Karpas-422 (cell line): ENCODE measurements at regions not wholly inside any gene's neighbourhood (a gene's known extent, or its start where the extent isn't known, plus 50 kb on each side); places are given as distances from the start of the nearest gene placed in this dataset.

Experiments used
- DNase-seq: peaks from one replicate; pipeline ENCODE4 v3.0.0-alpha.2; 2015
- H2AFZ ChIP-seq: fragments of 200-600 bp; sonication (generic); 2 replicates; pipeline ENCODE4 v1.6.1; 2014; ENCODE audit warnings: antibody characterized with exemption, low read length, mixed read lengths
- H3K27ac ChIP-seq: fragments of 200-600 bp; sonication (generic); 2 replicates; pipeline ENCODE4 v1.5.1; 2014; ENCODE audit warnings: mild to moderate bottlenecking, low read length, moderate library complexity
- H3K27me3 ChIP-seq: fragments of 200-600 bp; sonication (generic); 2 replicates; pipeline ENCODE4 v1.6.1; 2014; ENCODE audit warnings: low read length, mixed read lengths
- H3K36me3 ChIP-seq: fragments of 200-600 bp; sonication (generic); 2 replicates; pipeline ENCODE4 v1.6.1; 2014; ENCODE audit warnings: low read length, mixed read lengths; ENCODE audit not compliant: insufficient read depth
- H3K4me1 ChIP-seq: fragments of 200-600 bp; sonication (generic); 2 replicates; pipeline ENCODE4 v1.6.1; 2014; ENCODE audit warnings: mild to moderate bottlenecking, low read length, mixed read lengths
- H3K4me2 ChIP-seq: fragments of 200-600 bp; sonication (generic); 2 replicates; pipeline ENCODE4 v1.6.1; 2014; ENCODE audit warnings: low read length, low read depth, mild to moderate bottlenecking; ENCODE audit not compliant: poor library complexity, severe bottlenecking
- H3K4me3 ChIP-seq: fragments of 200-600 bp; sonication (generic); 2 replicates; pipeline ENCODE4 v1.5.1; 2014; ENCODE audit warnings: mild to moderate bottlenecking, antibody characterized with exemption, low read length, mixed read lengths
- H3K79me2 ChIP-seq: fragments of 200-600 bp; sonication (generic); 2 replicates; pipeline ENCODE4 v1.6.1; 2014; ENCODE audit warnings: mild to moderate bottlenecking, low read length, mixed read lengths
- H3K9ac ChIP-seq: fragments of 200-600 bp; sonication (generic); 2 replicates; pipeline ENCODE4 v1.6.0; 2014; ENCODE audit warnings: low read length
- H3K9me2 ChIP-seq: fragments of 200-600 bp; sonication (generic), shearing (Covaris generic); replicated peaks from 2 replicates; pipeline ENCODE4 v1.6.0; 2014; ENCODE audit warnings: mild to moderate bottlenecking, low read length, moderate library complexity; ENCODE audit not compliant: insufficient read depth
- H3K9me3 ChIP-seq: fragments of 300-700, 200-600 bp; sonication (generic); 2 replicates; pipeline ENCODE4 v1.6.1; 2014; ENCODE audit warnings: low read length, mixed read lengths
- H4K20me1 ChIP-seq: fragments of 200-600 bp; sonication (generic); 2 replicates; pipeline ENCODE4 v1.6.1; 2014; ENCODE audit warnings: mild to moderate bottlenecking, antibody characterized with exemption, low read length, low read depth; ENCODE audit not compliant: insufficient read depth

GRCh38 chr2:16363581-16363980 is 302.1 kb downstream of the CYRIA start:
- no peaks in the 10 kb centered on the region for H3K9me3 ChIP-seq
- H3K4me1 ChIP-seq, result no peaks in the 10 kb centered on the region
- H3K9me2 ChIP-seq, result no peaks in the 10 kb centered on the region
- H2AFZ ChIP-seq, result no peak overlapping the region
- H3K9ac ChIP-seq, result no peak overlapping the region
- no peaks in the 10 kb centered on the region for H4K20me1 ChIP-seq
- no peak overlapping the region for H3K4me2 ChIP-seq
- no peak overlapping the region for H3K4me3 ChIP-seq
- H3K79me2 ChIP-seq, result no peaks in the 10 kb centered on the region
- no peak for DNase-seq
- no peaks in the 10 kb centered on the region for H3K36me3 ChIP-seq
- H3K27me3 ChIP-seq, result no peaks in the 10 kb centered on the region
- no peak overlapping the region for H3K27ac ChIP-seq

- Histone ChIP-seq H3K9me3 (no peaks in the 10 kb centered on the region), H3K27me3 (no peaks in the 10 kb centered on the region), H3K4me3 (no peak overlapping the region), H2AFZ (no peak overlapping the region), H3K36me3 (no peaks in the 10 kb centered on the region), H4K20me1 (no peaks in the 10 kb centered on the region), H3K27ac (no peak overlapping the region), H3K79me2 (no peaks in the 10 kb centered on the region), H3K9me2 (no peaks in the 10 kb centered on the region; the same call in 1 of the 2 replicates), H3K4me1 (no peaks in the 10 kb centered on the region), H3K9ac (no peak overlapping the region), H3K4me2 (no peak overlapping the region)
- DNase-seq, result no peak
These were observed 303.0 kb downstream of the CYRIA start for GRCh38 chr2:16362611-16363010.

GRCh38 chr2:16361261-16361995 is 304.2 kb downstream of the CYRIA start:
- Histone ChIP-seq H2AFZ (no peak overlapping the region), H4K20me1 (no peaks in the 10 kb centered on the region)

GRCh38 chr2:16359961-16360360 is 305.7 kb downstream of the CYRIA start:
- Histone ChIP-seq H3K36me3 (no peaks in the 10 kb centered on the region), H2AFZ (no peak overlapping the region), H3K27me3 (no peaks in the 10 kb centered on the region), H3K79me2 (no peaks in the 10 kb centered on the region), H3K9ac (no peak overlapping the region), H3K9me3 (peaks cover 5% of the 10 kb centered on the region; the same call in 1 of the 2 replicates), H3K4me3 (no peak overlapping the region), H3K4me2 (no peak overlapping the region), H3K4me1 (no peaks in the 10 kb centered on the region), H3K27ac (no peak overlapping the region), H4K20me1 (no peaks in the 10 kb centered on the region), H3K9me2 (no peaks in the 10 kb centered on the region; the same call in 1 of the 2 replicates)
- DNase-seq, result no peak

More at GRCh38 chr2:16361261-16361995, 304.2 kb downstream of the CYRIA start:
- no peak for DNase-seq
- Histone ChIP-seq H3K9me2 (no peaks in the 10 kb centered on the region; the same call in 1 of the 2 replicates), H3K79me2 (no peaks in the 10 kb centered on the region), H3K4me3 (no peak overlapping the region), H3K4me1 (no peaks in the 10 kb centered on the region), H3K27me3 (no peaks in the 10 kb centered on the region), H3K9me3 (peaks cover 5% of the 10 kb centered on the region; the same call in 1 of the 2 replicates), H3K36me3 (no peaks in the 10 kb centered on the region), H3K27ac (no peak overlapping the region), H3K4me2 (no peak overlapping the region), H3K9ac (no peak overlapping the region)

GRCh38 chr2:16357188-16357587 is 308.4 kb downstream of the CYRIA start:
- Histone ChIP-seq H3K27ac (no peak overlapping the region), H3K9me2 (no peaks in the 10 kb centered on the region; the same call in 1 of the 2 replicates), H3K36me3 (no peaks in the 10 kb centered on the region), H3K79me2 (no peaks in the 10 kb centered on the region), H3K4me2 (no peak overlapping the region), H3K9ac (no peak overlapping the region), H3K4me1 (no peaks in the 10 kb centered on the region), H2AFZ (no peak overlapping the region), H3K9me3 (peaks cover 5% of the 10 kb centered on the region; the same call in 1 of the 2 replicates), H3K4me3 (no peak overlapping the region), H3K27me3 (no peaks in the 10 kb centered on the region), H4K20me1 (no peaks in the 10 kb centered on the region)
- no peak for DNase-seq

GRCh38 chr2:16351541-16351940 is 314.1 kb downstream of the CYRIA start:
- Histone ChIP-seq H3K4me2 (no peak overlapping the region), H3K9me2 (no peaks in the 10 kb centered on the region)

GRCh38 chr2:16351137-16351536 is 314.5 kb downstream of the CYRIA start:
- no peaks in the 10 kb centered on the region for H4K20me1 ChIP-seq
- H3K9me2 ChIP-seq, result no peaks in the 10 kb centered on the region
- no peak overlapping the region for H3K9ac ChIP-seq
- H3K9me3 ChIP-seq, result no peaks in the 10 kb centered on the region
- no peaks in the 10 kb centered on the region for H3K4me1 ChIP-seq
- no peaks in the 10 kb centered on the region for H3K36me3 ChIP-seq
- no peak for DNase-seq
- H3K79me2 ChIP-seq, result no peaks in the 10 kb centered on the region
- H3K27ac ChIP-seq, result no peak overlapping the region
- no peak overlapping the region for H2AFZ ChIP-seq
- no peak overlapping the region for H3K4me2 ChIP-seq
- no peaks in the 10 kb centered on the region for H3K27me3 ChIP-seq
- H3K4me3 ChIP-seq, result no peak overlapping the region

More at GRCh38 chr2:16351541-16351940, 314.1 kb downstream of the CYRIA start:
- H3K4me1 ChIP-seq, result no peaks in the 10 kb centered on the region
- H4K20me1 ChIP-seq, result no peaks in the 10 kb centered on the region
- no peaks in the 10 kb centered on the region for H3K36me3 ChIP-seq
- H3K27ac ChIP-seq, result no peak overlapping the region
- no peaks in the 10 kb centered on the region for H3K79me2 ChIP-seq
- H3K9me3 ChIP-seq, result no peaks in the 10 kb centered on the region
- DNase-seq, result no peak
- no peak overlapping the region for H3K4me3 ChIP-seq
- H2AFZ ChIP-seq, result no peak overlapping the region
- H3K27me3 ChIP-seq, result no peaks in the 10 kb centered on the region
- no peak overlapping the region for H3K9ac ChIP-seq

GRCh38 chr2:16350211-16350610 is 315.4 kb downstream of the CYRIA start:
- no peak for DNase-seq
- H3K4me1 ChIP-seq, result no peaks in the 10 kb centered on the region
- H3K9me3 ChIP-seq, result no peaks in the 10 kb centered on the region
- H3K79me2 ChIP-seq, result no peaks in the 10 kb centered on the region
- H3K27ac ChIP-seq, result no peak overlapping the region
- no peaks in the 10 kb centered on the region for H3K36me3 ChIP-seq
- no peaks in the 10 kb centered on the region for H4K20me1 ChIP-seq
- no peak overlapping the region for H3K9ac ChIP-seq
- no peaks in the 10 kb centered on the region for H3K27me3 ChIP-seq
- H3K9me2 ChIP-seq, result no peaks in the 10 kb centered on the region
- H2AFZ ChIP-seq, result no peak overlapping the region
- H3K4me2 ChIP-seq, result no peak overlapping the region
- no peak overlapping the region for H3K4me3 ChIP-seq
